ENCODE measurements at regions not wholly inside any gene's neighbourhood (a gene's known extent, or its start where the extent isn't known, plus 50 kb on each side); places are given as distances from the start of the nearest gene placed in this dataset.

- TF ChIP-seq POLR2A (IDR thresholded peaks at IDR 0.05) (no peak), CTCF (IDR thresholded peaks at IDR 0.05) (no peak)
Observed at GRCh38 chr10:2619472-2619871, 447.9 kb upstream of the PFKP start.
